NOMO-1 treated with dmso at 0.1 percent for 144 hours (cell line): ENCODE measurements at regions not wholly inside any gene's neighbourhood (a gene's known extent, or its start where the extent isn't known, plus 50 kb on each side); places are given as distances from the start of the nearest gene placed in this dataset.
A peak's percentile ranks its signal among the peaks of the same experiment; 100 is the strongest.
"Not testable (repeated sequence)": the region's sequence is repeated elsewhere in the genome, so short reads cannot be mapped to it uniquely, and the experiment has no call there.

Experiments used
- DNase-seq: peaks from one replicate; lab custom pipeline; 2025; ENCODE audit not compliant: unreplicated experiment; lab: John Stamatoyannopoulos, UW

- DNase-seq: not testable (repeated sequence)
Measured at GRCh38 chr10:95137990-95138625, 55.9 kb upstream of the ACSM6 start.

- no peak for DNase-seq
Measured at GRCh38 chr10:95134490-95134889, 59.5 kb upstream of the ACSM6 start.

GRCh38 chr10:95133997-95134396 lies 60.0 kb upstream of the ACSM6 start:
- DNase-seq: peak; percentile 4

- peak; percentile 43 for DNase-seq
Measured at GRCh38 chr10:95133016-95133752, 60.9 kb upstream of the ACSM6 start.

GRCh38 chr10:95130429-95130828 lies 61.1 kb upstream of the CYP2C8 start:
- DNase-seq: not testable (repeated sequence)

GRCh38 chr10:95125582-95125981 lies 56.3 kb upstream of the CYP2C8 start:
- DNase-seq: no peak

- DNase-seq: no peak
Measured at GRCh38 chr10:95122736-95123135, 53.4 kb upstream of the CYP2C8 start.

- no peak for DNase-seq
Measured at GRCh38 chr10:95121904-95122303, 52.6 kb upstream of the CYP2C8 start.
